ENCODE measurements at regions not wholly inside any gene's neighbourhood (a gene's known extent, or its start where the extent isn't known, plus 50 kb on each side); places are given as distances from the start of the nearest gene placed in this dataset.
A peak's percentile ranks its signal among the peaks of the same experiment; 100 is the strongest.
"Not testable (repeated sequence)": the region's sequence is repeated elsewhere in the genome, so short reads cannot be mapped to it uniquely, and the experiment has no call there.

- peak; percentile 2 for DNase-seq
Measured at GRCh38 chrX:109155161-109155560, 326.7 kb downstream of the GUCY2F start.

- not testable (repeated sequence) for DNase-seq
Measured at GRCh38 chrX:109144173-109144572, 337.7 kb downstream of the GUCY2F start.

- DNase-seq: no peak
Measured at GRCh38 chrX:109140463-109140862, 341.4 kb downstream of the GUCY2F start.

- no peak for DNase-seq
Measured at GRCh38 chrX:109134777-109135176, 347.1 kb downstream of the GUCY2F start.

GRCh38 chrX:109125304-109125703 is 356.6 kb downstream of the GUCY2F start:
- DNase-seq: no peak

GRCh38 chrX:109089359-109089758 is 353.0 kb upstream of the IRS4 start:
- DNase-seq: no peak

GRCh38 chrX:109077788-109078187 is 341.4 kb upstream of the IRS4 start:
- no peak for DNase-seq

GRCh38 chrX:109054181-109054581 is 317.8 kb upstream of the IRS4 start:
- DNase-seq: not testable (repeated sequence)

- DNase-seq: no peak
Measured at GRCh38 chrX:109049903-109050302, 313.5 kb upstream of the IRS4 start.

GRCh38 chrX:109049416-109049815 is 313.1 kb upstream of the IRS4 start:
- no peak for DNase-seq

- no peak for DNase-seq
Measured at GRCh38 chrX:109040057-109040456, 303.7 kb upstream of the IRS4 start.

GRCh38 chrX:109036624-109037023 is 300.3 kb upstream of the IRS4 start:
- DNase-seq: no peak

GRCh38 chrX:108993909-108994308 is 257.5 kb upstream of the IRS4 start:
- no peak for DNase-seq

GRCh38 chrX:108972899-108973298 is 236.5 kb upstream of the IRS4 start:
- not testable (repeated sequence) for DNase-seq

- DNase-seq: no peak
Measured at GRCh38 chrX:108947205-108947604, 210.8 kb upstream of the IRS4 start.

- no peak for DNase-seq
Measured at GRCh38 chrX:108946531-108946930, 210.2 kb upstream of the IRS4 start.

GRCh38 chrX:108945883-108946523 is 209.6 kb upstream of the IRS4 start:
- no peak for DNase-seq

GRCh38 chrX:108914791-108915190 is 178.4 kb upstream of the IRS4 start:
- no peak for DNase-seq

- DNase-seq: not testable (repeated sequence)
Measured at GRCh38 chrX:108903831-108904230, 167.5 kb upstream of the IRS4 start.

GRCh38 chrX:108900333-108900732 is 164.0 kb upstream of the IRS4 start:
- DNase-seq: no peak

- not testable (repeated sequence) for DNase-seq
Measured at GRCh38 chrX:108896349-108896748, 160.0 kb upstream of the IRS4 start.

- DNase-seq: no peak
Measured at GRCh38 chrX:108892501-108892900, 156.1 kb upstream of the IRS4 start.

- no peak for DNase-seq
Measured at GRCh38 chrX:108875548-108875947, 139.2 kb upstream of the IRS4 start.

- not testable (repeated sequence) for DNase-seq
Measured at GRCh38 chrX:108843039-108843438, 106.7 kb upstream of the IRS4 start.

GRCh38 chrX:108833993-108834392 is 97.6 kb upstream of the IRS4 start:
- no peak for DNase-seq

Measured in suppressor macrophage treated with lipopolysaccharide for 4 hours (primary cell).